ENCODE measurements at regions not wholly inside any gene's neighbourhood (a gene's known extent, or its start where the extent isn't known, plus 50 kb on each side); places are given as distances from the start of the nearest gene placed in this dataset.
"Not testable (repeated sequence)": the region's sequence is repeated elsewhere in the genome, so short reads cannot be mapped to it uniquely, and the experiment has no call there.

GRCh38 chr14:97077687-97078086 is 280.5 kb downstream of the VRK1 start:
- no peak for DNase-seq

DNA sequence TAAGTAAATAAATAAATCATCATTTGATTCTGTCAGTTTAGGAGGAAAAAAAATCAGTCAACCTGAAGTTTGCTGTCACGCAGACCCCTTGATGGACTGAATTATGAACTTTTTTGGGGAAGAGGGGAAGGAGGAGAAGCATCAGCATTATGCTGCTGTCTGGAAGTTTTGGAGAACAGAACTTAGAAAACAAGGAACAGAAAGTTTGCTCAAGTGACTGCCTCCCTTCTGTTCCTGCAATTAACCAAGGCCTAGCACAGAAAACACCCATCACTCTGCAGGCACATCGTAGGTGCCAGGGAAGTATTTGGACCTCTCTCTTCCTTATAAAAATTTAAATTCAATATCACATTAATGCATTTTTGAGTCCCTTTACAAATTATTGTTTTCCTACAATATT is 283.8 kb downstream of the VRK1 start:
- DNase-seq, result no peak

- DNase-seq, result no peak
Observed at GRCh38 chr14:97095269-97095668, 298.1 kb downstream of the VRK1 start.

- DNase-seq, result no peak
Observed at GRCh38 chr14:97097296-97097695, 300.1 kb downstream of the VRK1 start.

GRCh38 chr14:97100306-97100705 is 303.1 kb downstream of the VRK1 start:
- DNase-seq, result no peak

DNA sequence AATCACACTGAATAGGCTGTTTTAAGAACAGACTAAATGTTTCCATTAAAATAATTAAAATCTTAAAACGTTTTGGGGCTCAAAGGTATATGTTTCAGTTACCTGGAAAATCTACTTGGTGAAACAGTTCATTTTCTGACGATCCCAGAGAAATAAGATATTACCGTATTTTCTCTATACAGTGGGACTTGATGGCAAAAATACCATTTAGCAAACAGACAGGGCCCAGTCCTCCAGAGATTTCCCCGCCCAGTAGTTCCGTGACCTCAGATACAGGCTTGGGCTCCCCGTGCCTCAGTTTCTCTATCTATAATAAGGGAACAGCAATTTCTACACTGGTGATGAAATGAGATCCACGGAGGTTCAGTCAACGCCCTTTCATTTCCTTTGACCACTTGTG is 304.4 kb downstream of the VRK1 start:
- no peak for DNase-seq

GRCh38 chr14:97104029-97104428 is 306.8 kb downstream of the VRK1 start:
- DNase-seq, result no peak

DNA sequence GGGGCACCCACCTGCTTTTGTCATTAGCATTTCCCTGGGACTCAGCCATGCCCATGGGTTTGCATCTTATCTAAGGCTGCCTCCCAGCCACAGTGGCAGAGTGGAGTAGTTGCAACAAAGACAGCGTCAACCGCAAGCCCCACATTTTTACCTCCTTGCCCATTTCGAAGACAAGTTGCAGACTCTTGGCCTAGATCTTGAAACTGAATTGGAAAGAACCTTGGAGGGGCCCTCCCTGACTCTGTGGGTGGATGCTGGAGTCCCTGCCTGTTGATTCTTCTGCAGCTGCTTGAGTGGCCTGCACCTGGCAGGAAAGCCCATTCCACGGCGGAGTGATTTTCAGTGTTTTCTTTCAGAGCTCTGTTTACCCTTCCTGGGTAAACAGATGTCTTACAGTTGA is 309.0 kb downstream of the VRK1 start:
- no peak for DNase-seq

DNA sequence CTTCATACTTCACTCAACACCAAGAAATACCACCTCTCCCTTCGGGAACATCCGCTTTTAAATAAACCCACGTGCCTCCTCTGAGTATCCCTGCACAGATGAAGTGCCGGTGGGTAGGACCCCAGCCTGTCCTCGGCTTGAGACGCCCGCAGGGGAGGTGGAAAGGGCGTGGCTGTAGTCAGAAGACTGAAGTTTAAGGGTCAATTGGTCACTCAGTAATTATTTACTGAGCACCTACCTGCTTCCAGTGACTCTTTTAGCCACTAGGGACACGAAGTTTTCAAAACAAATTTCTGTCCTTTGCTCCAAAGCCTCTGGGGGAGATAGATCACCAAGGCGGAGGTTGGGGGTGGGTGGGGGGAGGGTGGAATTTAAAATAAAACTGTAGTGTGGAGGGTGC is 309.4 kb downstream of the VRK1 start:
- DNase-seq, result no peak

DNA sequence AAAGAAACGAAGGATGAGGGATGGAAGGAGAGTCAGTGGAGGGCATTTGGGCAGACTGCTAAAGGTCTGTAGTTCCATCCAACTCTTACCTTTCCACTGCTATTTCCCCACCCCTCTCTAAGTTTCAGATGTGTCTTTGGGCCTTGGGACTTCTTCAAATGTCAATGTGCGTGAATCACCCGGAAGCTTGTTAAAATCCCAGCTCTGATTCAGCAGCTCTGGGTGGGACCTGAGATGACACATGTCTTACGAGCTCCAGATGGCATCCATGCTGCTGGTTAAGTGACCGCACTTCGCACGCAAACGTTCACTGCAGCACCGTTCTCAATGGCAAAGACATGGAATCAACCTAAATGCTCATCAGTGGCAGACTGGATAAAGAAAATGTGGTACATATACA is 309.9 kb downstream of the VRK1 start:
- no peak for DNase-seq

- DNase-seq, result no peak
Observed at GRCh38 chr14:97107760-97108159, 310.6 kb downstream of the VRK1 start.

- DNase-seq, result no peak
Observed at GRCh38 chr14:97109234-97109633, 312.1 kb downstream of the VRK1 start.

DNA sequence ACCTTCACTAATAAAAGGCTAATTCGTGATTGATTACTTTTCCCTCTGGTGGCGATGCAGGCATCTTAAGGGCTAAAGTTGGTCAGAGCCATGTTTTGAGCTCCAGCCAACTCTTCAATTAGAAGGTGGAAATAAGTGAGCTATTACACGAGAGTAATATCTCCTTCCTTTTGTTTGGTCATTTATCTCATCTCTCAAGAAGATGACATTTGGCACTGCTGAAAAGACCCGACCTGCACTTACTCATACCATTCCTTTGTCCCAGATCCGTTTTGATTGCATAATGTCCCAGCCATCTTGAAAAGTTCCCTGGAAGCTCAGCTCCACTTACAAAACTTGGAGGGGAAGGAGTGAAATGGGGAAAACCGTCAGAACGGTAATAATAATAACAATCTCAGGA is 316.2 kb downstream of the VRK1 start:
- no peak for DNase-seq

GRCh38 chr14:97116546-97116945 is 319.4 kb downstream of the VRK1 start:
- no peak for DNase-seq

GRCh38 chr14:97117693-97118092 is 320.5 kb downstream of the VRK1 start:
- DNase-seq, result no peak

- no peak for DNase-seq
Observed at GRCh38 chr14:97120204-97120603, 323.0 kb downstream of the VRK1 start.

GRCh38 chr14:97120611-97121031 is 323.4 kb downstream of the VRK1 start:
- DNase-seq, result no peak

DNA sequence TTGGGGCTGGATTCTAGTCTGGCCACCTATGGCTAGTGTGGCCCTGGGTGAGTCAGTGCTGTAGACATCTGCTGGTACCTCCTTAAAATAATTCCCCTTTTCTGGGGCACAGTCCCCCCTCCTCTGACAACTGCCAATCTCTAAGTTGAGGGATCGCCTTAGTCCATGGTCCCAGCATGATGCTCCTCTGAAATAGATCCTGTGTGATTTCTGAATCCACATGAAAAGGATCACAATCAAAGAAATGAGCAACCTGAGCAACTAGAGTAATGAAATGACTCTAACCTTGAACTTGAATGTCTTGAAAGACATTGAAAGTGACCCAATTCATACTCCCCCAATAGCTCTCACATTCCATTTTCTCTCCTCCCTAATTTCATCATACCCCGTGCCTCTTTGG is 332.5 kb downstream of the VRK1 start:
- DNase-seq, result no peak

- not testable (repeated sequence) for DNase-seq
Observed at GRCh38 chr14:97135847-97136246, 338.7 kb downstream of the VRK1 start.

GRCh38 chr14:97137705-97138104 is 340.5 kb downstream of the VRK1 start:
- DNase-seq, result no peak

GRCh38 chr14:97138801-97139200 is 341.6 kb downstream of the VRK1 start:
- DNase-seq, result no peak

- DNase-seq, result no peak
Observed at GRCh38 chr14:97143011-97143410, 345.8 kb downstream of the VRK1 start.

GRCh38 chr14:97143456-97143855 is 346.3 kb downstream of the VRK1 start:
- no peak for DNase-seq

DNA sequence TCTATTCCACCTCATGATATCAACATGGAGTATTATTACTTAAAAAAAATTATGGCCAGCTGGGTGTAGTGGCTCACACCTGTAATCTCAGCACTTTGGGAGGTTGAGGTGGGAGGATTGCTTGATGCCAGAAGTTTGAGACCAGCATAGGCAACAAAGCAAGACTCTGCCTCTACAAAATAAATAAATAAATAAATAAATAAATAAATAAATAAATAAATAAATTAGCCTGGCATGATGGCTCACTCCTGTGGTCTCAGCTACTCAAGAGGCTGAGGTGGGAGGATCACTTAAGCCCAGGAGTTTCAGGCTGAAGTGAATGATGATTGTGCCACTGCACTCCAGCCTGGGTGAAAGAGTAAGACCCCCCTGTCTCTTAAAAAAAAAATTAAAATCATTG is 350.8 kb downstream of the VRK1 start:
- DNase-seq, result not testable (repeated sequence)

DNA sequence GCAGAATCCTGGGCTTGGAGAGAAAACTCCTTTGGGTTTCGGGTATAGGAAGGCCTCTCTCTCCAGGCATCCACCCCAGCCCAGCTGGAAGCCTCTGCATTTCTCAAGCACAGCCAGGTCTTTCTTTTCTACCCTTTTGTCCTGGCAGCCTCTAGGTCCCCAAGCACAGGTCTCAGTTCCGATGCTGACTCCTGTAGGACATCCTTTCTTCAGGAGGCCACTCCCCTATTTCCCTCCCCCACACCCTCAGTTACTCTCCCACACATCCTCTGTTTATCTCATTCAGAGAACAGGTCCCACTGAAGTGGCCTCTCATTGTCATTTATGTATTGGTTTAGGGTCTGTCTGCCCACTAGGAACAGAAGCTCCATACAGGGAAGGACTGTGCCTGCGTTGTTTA is 352.6 kb downstream of the VRK1 start:
- no peak for DNase-seq

DNA sequence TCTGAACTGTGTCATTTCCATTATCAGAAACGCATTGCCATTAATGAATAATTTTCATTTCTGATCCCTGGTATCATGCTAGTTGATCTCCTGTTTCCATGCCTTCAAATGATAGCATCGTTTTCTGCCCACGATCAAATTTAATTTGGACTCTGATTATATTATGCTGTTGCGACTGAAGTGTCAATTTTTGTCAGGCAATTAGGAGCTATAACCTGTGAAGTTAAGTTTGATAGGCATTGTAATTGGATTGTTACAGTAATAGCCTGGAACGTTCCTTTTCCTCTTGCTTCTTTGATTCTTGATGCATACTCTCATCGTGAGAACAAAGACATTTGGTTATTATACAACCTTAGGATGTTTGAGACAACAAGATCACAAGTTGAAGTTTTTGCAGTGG is 356.3 kb downstream of the VRK1 start:
- DNase-seq, result no peak

Measured in OCI-M1 (cell line).